Stimulated activated naive CD4-positive, alpha-beta T cell treated with Interleukin-2 at 50 U/mL for 16 hours (primary cell): ENCODE measurements at regions not wholly inside any gene's neighbourhood (a gene's known extent, or its start where the extent isn't known, plus 50 kb on each side); places are given as distances from the start of the nearest gene placed in this dataset.
A peak's percentile ranks its signal among the peaks of the same experiment; 100 is the strongest.
"Not testable (repeated sequence)": the region's sequence is repeated elsewhere in the genome, so short reads cannot be mapped to it uniquely, and the experiment has no call there.

Experiments
- DNase-seq: peaks from one replicate; lab custom pipeline; 2025; lab: John Stamatoyannopoulos, UW

- DNase-seq = no peak
Observed at GRCh38 chr5:138647794-138648410, 72.7 kb upstream of the HSPA9 start.

GRCh38 chr5:138647261-138647788 lies 72.1 kb upstream of the HSPA9 start:
- no peak for DNase-seq

- no peak for DNase-seq
Observed at GRCh38 chr5:138646671-138647070, 71.5 kb upstream of the HSPA9 start.

DNA sequence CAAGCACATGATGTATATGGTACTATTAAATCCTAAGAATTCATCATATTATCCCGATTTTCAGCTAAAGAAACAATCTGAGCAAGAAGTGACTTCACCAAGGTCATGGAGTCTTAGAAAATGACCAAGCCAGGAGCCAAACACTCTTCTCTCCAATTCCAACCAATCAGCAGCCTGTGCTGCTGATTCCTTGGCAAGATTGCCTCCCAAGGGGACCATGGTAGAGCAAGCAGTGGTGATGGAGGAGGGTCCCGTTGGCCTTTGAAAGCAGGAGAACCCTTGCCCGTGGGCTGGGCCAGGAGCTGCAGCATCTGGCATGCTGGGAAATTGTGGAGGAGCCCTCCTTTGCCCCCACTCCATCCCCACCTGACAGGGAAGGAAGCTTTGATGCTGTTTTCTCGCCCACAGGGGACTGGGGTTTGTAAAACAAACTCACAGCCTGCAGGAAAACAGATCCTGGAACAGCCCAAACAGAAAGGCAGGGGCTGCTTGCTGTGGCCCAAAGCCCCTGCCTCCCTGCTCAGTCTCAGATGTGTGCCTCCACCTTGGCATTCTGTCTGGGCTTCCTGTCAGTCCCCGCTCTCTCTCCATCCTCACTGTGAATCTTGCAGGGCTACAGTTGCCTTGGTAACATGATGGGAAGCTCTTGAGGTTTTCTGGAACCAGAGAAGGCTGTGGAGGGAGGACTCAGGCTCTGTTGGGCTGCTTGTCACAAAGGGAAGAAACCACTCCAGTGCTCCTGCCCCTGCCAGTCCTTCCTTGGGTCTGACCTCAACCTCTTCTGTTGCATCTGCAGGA lies 70.8 kb upstream of the HSPA9 start:
- DNase-seq = no peak

- no peak for DNase-seq
Observed at GRCh38 chr5:138643040-138643791, 68.0 kb upstream of the HSPA9 start.

- peak; percentile 63 for DNase-seq
Observed at GRCh38 chr5:138641547-138642298, 66.5 kb upstream of the HSPA9 start.

- DNase-seq = no peak
Observed at GRCh38 chr5:138640646-138641254, 65.5 kb upstream of the HSPA9 start.

GRCh38 chr5:138640138-138640537 lies 64.9 kb upstream of the HSPA9 start:
- no peak for DNase-seq

- no peak for DNase-seq
Observed at GRCh38 chr5:138639326-138639725, 64.1 kb upstream of the HSPA9 start.

DNA sequence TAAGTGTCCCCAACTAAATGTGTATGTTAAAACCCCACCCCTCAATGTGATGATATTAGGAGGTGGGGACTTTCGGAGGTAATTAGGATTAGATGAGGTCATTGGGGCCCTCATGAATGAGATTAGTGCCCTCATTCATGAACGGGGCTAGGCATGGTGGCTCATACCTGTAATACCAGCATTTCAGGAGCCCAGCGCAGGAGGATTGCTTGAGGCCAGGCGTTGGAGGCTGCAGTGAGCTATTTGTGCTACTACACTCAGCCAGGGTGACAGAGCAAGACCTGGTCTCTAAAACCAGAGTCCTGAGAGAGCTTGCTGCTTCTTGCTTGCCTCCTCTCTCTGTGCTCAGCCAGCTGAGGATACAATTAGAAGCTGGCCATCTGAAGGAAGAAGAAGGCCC lies 62.1 kb upstream of the HSPA9 start:
- no peak for DNase-seq

DNA sequence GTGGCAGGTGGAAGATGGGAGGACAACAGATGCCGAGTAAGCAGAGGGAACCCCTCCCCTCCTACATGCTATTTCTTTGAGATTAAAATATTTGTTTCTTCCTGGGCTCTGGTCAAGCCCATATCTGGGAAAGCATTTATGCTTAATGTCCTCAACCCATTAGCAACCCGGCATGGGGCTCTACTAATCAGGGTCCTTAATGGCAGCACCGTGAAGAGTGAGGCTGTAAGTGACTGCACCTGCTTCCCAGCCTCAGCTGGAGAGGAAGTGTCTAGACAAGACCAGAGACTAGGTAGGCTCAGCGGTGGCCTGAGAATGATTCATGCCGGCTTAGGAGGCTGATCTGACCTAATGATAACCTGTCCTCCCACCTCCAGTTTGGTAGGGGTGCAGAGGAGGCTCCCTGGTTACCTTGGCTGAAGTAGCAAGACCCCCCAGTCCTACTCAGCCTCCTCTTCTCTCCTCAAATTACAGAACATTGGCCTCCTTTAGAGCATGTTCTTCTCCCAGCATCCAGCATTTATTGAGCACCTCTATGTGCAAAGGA lies 61.3 kb upstream of the HSPA9 start:
- no peak for DNase-seq

DNA sequence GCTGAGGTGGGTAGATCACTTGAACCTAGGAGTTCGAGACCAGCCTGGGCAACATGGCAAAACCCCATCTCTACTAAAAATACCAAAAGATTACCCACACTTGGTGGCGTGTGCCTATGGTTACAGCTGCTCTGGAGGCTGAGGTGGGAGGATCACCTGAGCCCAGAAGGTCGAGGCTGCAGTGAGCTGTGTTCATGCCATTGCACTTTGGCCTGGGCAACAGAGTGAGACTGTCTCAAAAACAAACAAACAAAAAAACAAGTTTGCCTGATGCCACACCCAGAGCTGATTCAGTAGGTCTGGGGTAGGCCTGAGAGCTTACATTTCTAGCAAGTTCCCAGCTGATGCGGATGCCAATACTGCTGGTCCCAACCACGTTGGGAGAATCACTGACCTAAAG lies 60.5 kb upstream of the HSPA9 start:
- no peak for DNase-seq

GRCh38 chr5:138635265-138635664 lies 60.1 kb upstream of the HSPA9 start:
- DNase-seq = no peak

DNA sequence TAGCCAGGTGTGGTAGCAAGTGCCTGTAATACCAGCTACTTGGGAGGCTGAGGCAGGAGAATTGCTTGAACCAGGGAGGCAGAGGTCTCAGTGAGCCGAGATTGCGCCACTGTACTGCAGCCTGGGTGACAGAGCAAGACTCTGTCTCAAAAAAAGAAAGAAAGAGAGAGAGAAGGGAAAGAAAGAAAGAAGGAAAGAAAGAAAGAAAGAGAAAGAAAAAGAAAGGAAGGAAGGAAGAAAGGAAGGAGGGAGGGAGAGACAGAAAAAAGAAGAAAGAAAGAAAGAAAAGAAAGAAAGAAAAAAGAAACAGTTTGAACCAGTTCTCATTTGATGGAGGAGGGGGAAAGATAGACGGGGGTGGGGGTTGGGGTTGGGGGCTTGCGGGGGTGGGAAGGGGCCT lies 59.6 kb upstream of the HSPA9 start:
- not testable (repeated sequence) for DNase-seq

DNA sequence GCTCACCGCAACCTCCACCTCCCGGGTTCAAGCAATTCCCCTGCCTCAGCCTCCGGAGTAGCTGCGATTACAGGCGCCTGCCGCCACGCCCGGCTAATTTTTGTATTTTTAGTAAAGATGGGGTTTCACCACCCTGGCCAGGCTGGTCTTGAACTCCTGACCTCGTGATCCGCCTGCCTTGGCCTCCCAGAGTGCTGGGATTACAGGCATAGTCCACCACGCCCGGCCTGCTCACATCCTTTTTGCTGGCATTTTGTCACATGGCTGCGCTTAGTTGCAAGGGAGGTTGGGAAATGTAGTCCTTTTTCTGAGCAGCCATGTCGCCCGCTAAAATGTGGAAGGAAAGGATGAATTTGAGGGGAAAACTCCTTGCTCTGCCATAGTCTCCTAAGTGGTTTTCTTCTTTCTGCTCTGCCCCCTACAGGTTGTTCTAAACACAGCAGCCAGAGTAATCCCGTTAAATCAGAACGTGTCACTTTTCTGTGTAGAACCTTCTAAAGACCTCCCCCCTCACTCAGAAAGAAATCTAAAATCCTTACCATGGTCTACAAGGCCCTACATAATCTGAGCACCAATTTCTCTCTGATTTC lies 57.8 kb upstream of the HSPA9 start:
- no peak for DNase-seq

- no peak for DNase-seq
Observed at GRCh38 chr5:138631096-138631928, 56.1 kb upstream of the HSPA9 start.

DNA sequence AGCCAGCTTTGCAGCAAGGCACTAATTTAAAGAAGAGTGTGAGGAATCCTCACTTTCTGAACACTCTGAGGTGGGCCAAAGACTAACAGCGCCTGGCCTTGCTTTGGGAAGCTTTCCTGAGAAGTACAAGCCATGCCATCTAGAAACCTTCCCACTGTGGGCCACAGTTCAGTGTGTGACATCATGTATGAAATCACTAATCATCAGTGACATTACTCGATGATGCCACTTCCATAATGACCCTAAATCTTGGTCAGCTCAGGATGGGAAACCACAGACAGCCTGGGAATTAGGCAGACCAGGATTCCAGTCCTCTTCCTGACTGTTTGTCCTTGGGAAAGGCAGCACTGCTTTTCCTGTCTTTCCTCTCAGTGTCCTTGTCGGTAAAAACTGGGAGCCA lies 54.2 kb upstream of the HSPA9 start:
- no peak for DNase-seq

- no peak for DNase-seq
Observed at GRCh38 chr5:138626333-138626944, 51.2 kb upstream of the HSPA9 start.

DNA sequence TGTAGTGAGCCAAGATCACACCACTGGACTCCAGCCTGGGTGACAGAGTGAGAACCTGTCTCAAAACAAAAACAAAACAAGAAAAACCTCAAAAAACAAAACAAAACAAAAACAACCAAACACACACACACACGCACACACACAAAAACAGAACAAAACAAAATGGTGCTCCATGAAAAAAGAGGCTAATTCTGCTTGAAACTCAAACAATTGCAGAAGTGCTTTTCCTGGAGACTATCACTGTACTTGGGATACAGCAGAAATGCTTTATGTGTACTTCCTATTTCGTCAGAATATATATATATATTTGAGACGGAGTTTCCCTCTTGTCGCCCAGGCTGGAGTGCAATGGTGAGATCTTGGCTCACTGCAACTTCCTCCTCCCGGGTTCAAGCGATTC lies 49.9 kb upstream of the HSPA9 start:
- no peak for DNase-seq
